ENCODE measurements at regions not wholly inside any gene's neighbourhood (a gene's known extent, or its start where the extent isn't known, plus 50 kb on each side); places are given as distances from the start of the nearest gene placed in this dataset.

GRCh38 chr4:153065276-153065675, 129.2 kb downstream of the FHDC1 start:
- no peaks in the 10 kb centered on the region for H3K36me3 ChIP-seq (ENCODE audit: insufficient read depth, low read length)
- no peak overlapping the region for H3K4me2 ChIP-seq (ENCODE audit: insufficient read depth, low read length)
- H3K79me2 ChIP-seq (ENCODE audit: insufficient read depth, low read length): no peaks in the 10 kb centered on the region
- H3K9me3 ChIP-seq (ENCODE audit: insufficient read depth, low read length, severe bottlenecking): no peaks in the 10 kb centered on the region
- H4K20me1 ChIP-seq (ENCODE audit: insufficient read depth, low read length): no peaks in the 10 kb centered on the region
- H2AFZ ChIP-seq (ENCODE audit: low read depth, low read length): no peak overlapping the region
- H3K4me3 ChIP-seq (ENCODE audit: low read depth in 1 of 2, low read length in 2 of 2): no peak overlapping the region
- H3K4me1 ChIP-seq (ENCODE audit: insufficient read depth, low read length): no peaks in the 10 kb centered on the region
- no peak overlapping the region for H3K27ac ChIP-seq (ENCODE audit: low read length)
- DNase-seq (no peak), ATAC-seq (ENCODE audit: insufficient read depth, low read depth) (no peak)
- TF ChIP-seq CTCF (IDR thresholded peaks at IDR 0.05; ENCODE audit: borderline replicate concordance, extremely low read depth, low read length, poor library complexity, severe bottlenecking) (no peak), EZH2 (IDR thresholded peaks at IDR 0.05; ENCODE audit: borderline replicate concordance, low read depth, low read length, severe bottlenecking) (no peak)
- no peak overlapping the region for H3K9ac ChIP-seq (ENCODE audit: low read depth, low read length)
- no peaks in the 10 kb centered on the region for H3K27me3 ChIP-seq (ENCODE audit: insufficient read depth, low read length, poor library complexity)

- Histone ChIP-seq H3K4me1 (ENCODE audit: insufficient read depth, low read length) (no peaks in the 10 kb centered on the region), H3K36me3 (ENCODE audit: insufficient read depth, low read length) (no peaks in the 10 kb centered on the region), H3K9me3 (ENCODE audit: insufficient read depth, low read length, severe bottlenecking) (no peaks in the 10 kb centered on the region), H3K27ac (ENCODE audit: low read length) (no peak overlapping the region), H3K4me2 (ENCODE audit: insufficient read depth, low read length) (no peak overlapping the region), H3K4me3 (ENCODE audit: low read depth in 1 of 2, low read length in 2 of 2) (no peak overlapping the region), H3K79me2 (ENCODE audit: insufficient read depth, low read length) (no peaks in the 10 kb centered on the region), H2AFZ (ENCODE audit: low read depth, low read length) (no peak overlapping the region), H3K27me3 (ENCODE audit: insufficient read depth, low read length, poor library complexity) (no peaks in the 10 kb centered on the region), H3K9ac (ENCODE audit: low read depth, low read length) (no peak overlapping the region), H4K20me1 (ENCODE audit: insufficient read depth, low read length) (no peaks in the 10 kb centered on the region)
- DNase-seq: no peak
- no peak for TF ChIP-seq CTCF (IDR thresholded peaks at IDR 0.05; ENCODE audit: borderline replicate concordance, extremely low read depth, low read length, poor library complexity, severe bottlenecking)
- TF ChIP-seq EZH2 (IDR thresholded peaks at IDR 0.05; ENCODE audit: borderline replicate concordance, low read depth, low read length, severe bottlenecking): no peak
- peak; percentile 35; the same call in 1 of the 3 replicates for ATAC-seq (ENCODE audit: insufficient read depth, low read depth)
These were observed 131.3 kb downstream of the FHDC1 start for GRCh38 chr4:153067376-153067775.

- DNase-seq (no peak), ATAC-seq (ENCODE audit: insufficient read depth, low read depth) (no peak)
- no peak for TF ChIP-seq CTCF (IDR thresholded peaks at IDR 0.05; ENCODE audit: borderline replicate concordance, extremely low read depth, low read length, poor library complexity, severe bottlenecking)
- no peak for TF ChIP-seq EZH2 (IDR thresholded peaks at IDR 0.05; ENCODE audit: borderline replicate concordance, low read depth, low read length, severe bottlenecking)
- no peak overlapping the region for H3K27ac ChIP-seq (ENCODE audit: low read length)
- no peaks in the 10 kb centered on the region for H4K20me1 ChIP-seq (ENCODE audit: insufficient read depth, low read length)
- no peaks in the 10 kb centered on the region for H3K36me3 ChIP-seq (ENCODE audit: insufficient read depth, low read length)
- no peaks in the 10 kb centered on the region for H3K27me3 ChIP-seq (ENCODE audit: insufficient read depth, low read length, poor library complexity)
- H2AFZ ChIP-seq (ENCODE audit: low read depth, low read length): no peak overlapping the region
- H3K9ac ChIP-seq (ENCODE audit: low read depth, low read length): no peak overlapping the region
- no peak overlapping the region for H3K4me2 ChIP-seq (ENCODE audit: insufficient read depth, low read length)
- H3K4me1 ChIP-seq (ENCODE audit: insufficient read depth, low read length): no peaks in the 10 kb centered on the region
- no peaks in the 10 kb centered on the region for H3K9me3 ChIP-seq (ENCODE audit: insufficient read depth, low read length, severe bottlenecking)
- H3K4me3 ChIP-seq (ENCODE audit: low read depth in 1 of 2, low read length in 2 of 2): no peak overlapping the region
- no peaks in the 10 kb centered on the region for H3K79me2 ChIP-seq (ENCODE audit: insufficient read depth, low read length)
These were observed 132.6 kb downstream of the FHDC1 start for GRCh38 chr4:153068751-153069150.
